ENCODE measurements at regions not wholly inside any gene's neighbourhood (a gene's known extent, or its start where the extent isn't known, plus 50 kb on each side); places are given as distances from the start of the nearest gene placed in this dataset.

GRCh38 chr12:84698576-84699333, 213.8 kb downstream of the SLC6A15 start:
- Histone ChIP-seq H3K4me1 (no peaks in the 10 kb centered on the region), H3K9me3 (no peaks in the 10 kb centered on the region), H3K27ac (no peak overlapping the region), H3K36me3 (no peaks in the 10 kb centered on the region), H3K4me3 (no peak overlapping the region), H3K27me3 (no peaks in the 10 kb centered on the region)
- TF ChIP-seq, protein P1, sequence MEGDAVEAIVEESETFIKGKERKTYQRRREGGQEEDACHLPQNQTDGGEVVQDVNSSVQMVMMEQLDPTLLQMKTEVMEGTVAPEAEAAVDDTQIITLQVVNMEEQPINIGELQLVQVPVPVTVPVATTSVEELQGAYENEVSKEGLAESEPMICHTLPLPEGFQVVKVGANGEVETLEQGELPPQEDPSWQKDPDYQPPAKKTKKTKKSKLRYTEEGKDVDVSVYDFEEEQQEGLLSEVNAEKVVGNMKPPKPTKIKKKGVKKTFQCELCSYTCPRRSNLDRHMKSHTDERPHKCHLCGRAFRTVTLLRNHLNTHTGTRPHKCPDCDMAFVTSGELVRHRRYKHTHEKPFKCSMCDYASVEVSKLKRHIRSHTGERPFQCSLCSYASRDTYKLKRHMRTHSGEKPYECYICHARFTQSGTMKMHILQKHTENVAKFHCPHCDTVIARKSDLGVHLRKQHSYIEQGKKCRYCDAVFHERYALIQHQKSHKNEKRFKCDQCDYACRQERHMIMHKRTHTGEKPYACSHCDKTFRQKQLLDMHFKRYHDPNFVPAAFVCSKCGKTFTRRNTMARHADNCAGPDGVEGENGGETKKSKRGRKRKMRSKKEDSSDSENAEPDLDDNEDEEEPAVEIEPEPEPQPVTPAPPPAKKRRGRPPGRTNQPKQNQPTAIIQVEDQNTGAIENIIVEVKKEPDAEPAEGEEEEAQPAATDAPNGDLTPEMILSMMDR (IDR thresholded peaks at IDR 0.05): no peak
- intact Hi-C loops (cut with DNase I): no loop called here
- no peak for DNase-seq (ENCODE audit: low spot score in 2 of 2)

GRCh38 chr12:84696908-84697540, 215.6 kb downstream of the SLC6A15 start:
- Histone ChIP-seq H3K27me3 (no peaks in the 10 kb centered on the region), H3K9me3 (no peaks in the 10 kb centered on the region), H3K4me3 (no peak overlapping the region), H3K4me1 (no peaks in the 10 kb centered on the region), H3K27ac (no peak overlapping the region), H3K36me3 (no peaks in the 10 kb centered on the region)
- DNase-seq (ENCODE audit: low spot score in 2 of 2): no peak
- TF ChIP-seq, protein P1 (IDR thresholded peaks at IDR 0.05): no peak
- intact Hi-C loops (cut with DNase I): no loop called here

GRCh38 chr12:84696281-84696680, 216.3 kb downstream of the SLC6A15 start:
- intact Hi-C loops (cut with DNase I): no loop called here
- H3K4me3 ChIP-seq: no peak overlapping the region
- no peaks in the 10 kb centered on the region for H3K36me3 ChIP-seq
- H3K4me1 ChIP-seq: no peaks in the 10 kb centered on the region
- no peaks in the 10 kb centered on the region for H3K9me3 ChIP-seq
- H3K27me3 ChIP-seq: no peaks in the 10 kb centered on the region
- no peak overlapping the region for H3K27ac ChIP-seq
- TF ChIP-seq, protein P1 (IDR thresholded peaks at IDR 0.05): no peak
- DNase-seq (ENCODE audit: low spot score in 2 of 2): no peak

DNA sequence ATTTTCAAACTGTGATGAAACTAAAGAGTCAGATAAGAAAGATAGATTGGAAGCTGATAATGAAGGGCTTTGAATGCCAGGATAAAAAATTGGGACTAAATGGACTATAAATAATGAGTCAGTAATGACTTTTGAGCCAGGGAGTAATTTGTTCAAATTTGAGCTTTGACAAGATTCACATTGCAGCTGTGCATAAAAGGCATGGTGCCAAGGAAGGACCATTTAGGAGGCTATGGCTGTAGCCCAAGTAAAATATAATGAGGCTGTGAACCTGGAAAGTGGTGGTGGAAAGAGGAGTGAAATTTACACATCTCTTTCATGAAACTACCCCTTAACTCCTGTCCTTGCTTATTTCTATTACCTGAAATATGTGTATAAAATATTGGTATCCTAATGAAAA, 218.5 kb downstream of the SLC6A15 start:
- no peaks in the 10 kb centered on the region for H3K9me3 ChIP-seq
- no peaks in the 10 kb centered on the region for H3K27me3 ChIP-seq
- no peak for DNase-seq (ENCODE audit: low spot score in 2 of 2)
- intact Hi-C loops (cut with DNase I): no loop called here
- no peak overlapping the region for H3K4me3 ChIP-seq
- no peaks in the 10 kb centered on the region for H3K36me3 ChIP-seq
- TF ChIP-seq, protein P1 (IDR thresholded peaks at IDR 0.05): no peak
- no peaks in the 10 kb centered on the region for H3K4me1 ChIP-seq
- no peak overlapping the region for H3K27ac ChIP-seq

GRCh38 chr12:84692071-84692470, 220.5 kb downstream of the SLC6A15 start:
- Histone ChIP-seq H3K27me3 (no peaks in the 10 kb centered on the region), H3K36me3 (no peaks in the 10 kb centered on the region), H3K9me3 (no peaks in the 10 kb centered on the region), H3K4me1 (no peaks in the 10 kb centered on the region), H3K4me3 (no peak overlapping the region), H3K27ac (no peak overlapping the region)
- intact Hi-C loops (cut with DNase I): no loop called here
- TF ChIP-seq, protein P1 (IDR thresholded peaks at IDR 0.05): no peak
- DNase-seq (ENCODE audit: low spot score in 2 of 2): no peak

Measured in ascending aorta (tissue), 2 donors.